HepG2 (cell line): ENCODE measurements at regions not wholly inside any gene's neighbourhood (a gene's known extent, or its start where the extent isn't known, plus 50 kb on each side); places are given as distances from the start of the nearest gene placed in this dataset.

Source experiments
- ATAC-seq: fragments of 200-7000 bp; cut with Tn5 transposase; 3 replicates; pipeline ENCODE4 v1.9.1; 2020; ENCODE audit warnings: mild to moderate bottlenecking, moderate library complexity
- BruUV-seq: library from RNA; stranded (reverse); fragments of 400-500 nt; replicated peaks from 2 replicates; lab custom pipeline; 2021; lab: Mats Ljungman, UMichigan
- CTCF ChIA-PET: fragments of 300-600 bp; formaldehyde crosslinking; extraction: SDS; loops from one replicate; lab custom pipeline; 2021; ENCODE audit warnings: low total read pairs, inconsistent platforms, low intra/inter-chr PET ratio; lab: Yijun Ruan, JAX
- POLR2A ChIA-PET: fragments of 350-600 bp; sonication (Branson Sonifier 250); formaldehyde crosslinking; loops from one replicate; lab custom pipeline; 2020; ENCODE audit warnings: antibody characterized with exemption, inconsistent platforms; lab: Yijun Ruan, JAX
- DNase-seq: peaks from one replicate; pipeline ENCODE4 v3.0.0-alpha.2; 2015; ENCODE audit warnings: low spot score
- FAIRE-seq: peaks from 3 replicates; lab custom pipeline; 2011; peaks lifted over from hg19 to GRCh38; lab: Jason Lieb, UNC
- H2AFZ ChIP-seq: one replicate; pipeline ENCODE4 v1.6.1; 2011; ENCODE audit warnings: low read length, inconsistent platforms
- H3K27ac ChIP-seq: fragments of 300-600 bp; 3 replicates; pipeline ENCODE4 v1.8.0; 2011; ENCODE audit warnings: mixed run types, mild to moderate bottlenecking, mixed read lengths, low read length, inconsistent platforms; ENCODE audit not compliant: insufficient read depth; ENCODE audit errors: extremely low read length
- H3K27me3 ChIP-seq, 2 experiments: fragments of 200-600 bp in 1 of 2; 2 replicates in 1 of 2; 3 replicates in 1 of 2; pipeline versions ENCODE4 v1.6.0 to v1.8.0; 2011; ENCODE audit warnings: low read length in 2 of 2, mild to moderate bottlenecking in 2 of 2, moderate library complexity in 2 of 2, inconsistent platforms in 1 of 2; ENCODE audit not compliant: insufficient read depth in 2 of 2, control insufficient read depth in 1 of 2
- H3K36me3 ChIP-seq, 2 experiments: fragments of 200-600 bp in 1 of 2; replicated peaks in 1 of 2; 2 replicates in 1 of 2; 3 replicates in 1 of 2; pipeline versions ENCODE4 v1.5.1 to v1.8.0; 2011; ENCODE audit warnings: low read length in 2 of 2, inconsistent platforms in 1 of 2; ENCODE audit not compliant: insufficient read depth in 2 of 2, control insufficient read depth in 1 of 2
- H3K4me1 ChIP-seq: 2 replicates; pipeline ENCODE4 v1.5.1; 2012; ENCODE audit warnings: low read length, inconsistent platforms; ENCODE audit not compliant: insufficient read depth
- H3K4me2 ChIP-seq: 2 replicates; pipeline ENCODE4 v1.6.0; 2011; ENCODE audit warnings: low read depth, low read length, inconsistent platforms
- H3K4me3 ChIP-seq, 3 experiments: fragments of 200-600 bp in 1 of 3; sonication (generic), shearing (Covaris generic) in 1 of 3; replicated peaks in 1 of 3; 2 replicates each; pipeline ENCODE4 v1.5.1; 2011 to 2016; ENCODE audit warnings: low read length in 3 of 3, inconsistent platforms in 2 of 3, low read depth in 2 of 3, mild to moderate bottlenecking in 2 of 3, control low read depth in 1 of 3, mixed read lengths in 1 of 3; ENCODE audit not compliant: insufficient read depth in 1 of 3
- H3K79me2 ChIP-seq: one replicate; pipeline ENCODE4 v1.6.1; 2011; ENCODE audit warnings: low read length, inconsistent platforms; ENCODE audit not compliant: insufficient read depth
- H3K9ac ChIP-seq: 2 replicates; pipeline ENCODE4 v1.6.0; 2011; ENCODE audit warnings: mild to moderate bottlenecking, low read depth, low read length, inconsistent platforms; ENCODE audit not compliant: insufficient read depth
- H3K9me3 ChIP-seq: 2 replicates; pipeline ENCODE4 v1.5.1; 2012; ENCODE audit warnings: mild to moderate bottlenecking, low read length
- H4K20me1 ChIP-seq: 2 replicates; pipeline ENCODE4 v1.6.0; 2011; ENCODE audit warnings: inconsistent platforms, mild to moderate bottlenecking, low read length, moderate library complexity; ENCODE audit not compliant: insufficient read depth
- FOXA1 ChIP-seq, 2 experiments: fragments of 450-650 bp in 1 of 2; sonication (generic) in 1 of 2; formaldehyde crosslinking in 1 of 2; IDR thresholded peaks; 2 replicates each; pipeline versions ENCODE4 v1.4.0 to v1.6.1; 2016 to 2020; ENCODE audit warnings: missing genetic modification reagents in 1 of 2
- KDM1A ChIP-seq: IDR thresholded peaks from 2 replicates; pipeline ENCODE4 v1.6.1; 2016; ENCODE audit warnings: missing compliant biosample characterization
- KMT2B ChIP-seq: IDR thresholded peaks from 2 replicates; pipeline ENCODE4 v1.6.1; 2016; ENCODE audit warnings: missing genetic modification reagents, missing compliant biosample characterization
- MZF1 ChIP-seq: sonication (generic); formaldehyde crosslinking; IDR thresholded peaks from 2 replicates; pipeline ENCODE4 v1.8.1; 2023; ENCODE audit warnings: mild to moderate bottlenecking, missing genetic modification reagents, borderline replicate concordance
- SOX13 ChIP-seq, 3 experiments: fragments of 450-650 bp in 1 of 3; sonication (generic) in 1 of 3; formaldehyde crosslinking in 1 of 3; IDR thresholded peaks in 2 of 3; conservative IDR thresholded peaks in 1 of 3; 2 replicates each; pipeline versions ENCODE4 v1.5.0 to v1.6.1; 2016 to 2020; ENCODE audit warnings: antibody characterized with exemption in 1 of 3, mild to moderate bottlenecking in 1 of 3, missing compliant biosample characterization in 1 of 3, missing genetic modification reagents in 1 of 3, moderate library complexity in 1 of 3
- TOE1 ChIP-seq: sonication (generic); formaldehyde crosslinking; IDR thresholded peaks from 2 replicates; pipeline ENCODE4 v1.4.0; 2020; ENCODE audit warnings: mild to moderate bottlenecking, missing genetic modification reagents
- ZMAT3 ChIP-seq: sonication (generic); formaldehyde crosslinking; conservative IDR thresholded peaks from 2 replicates; pipeline ENCODE4 v1.7.0; 2021; ENCODE audit warnings: missing genetic modification reagents
- ZMYM4 ChIP-seq: sonication (generic); formaldehyde crosslinking; IDR thresholded peaks from 2 replicates; pipeline ENCODE4 v1.8.1; 2023; ENCODE audit warnings: mild to moderate bottlenecking, missing genetic modification reagents
- ZNF234 ChIP-seq: sonication (generic); formaldehyde crosslinking; conservative IDR thresholded peaks from 2 replicates; pipeline ENCODE4 v1.5.1; 2020; ENCODE audit warnings: mild to moderate bottlenecking, missing genetic modification reagents
- ZNF547 ChIP-seq: sonication (generic); formaldehyde crosslinking; IDR thresholded peaks from 2 replicates; pipeline ENCODE4 v1.5.1; 2020; ENCODE audit warnings: mild to moderate bottlenecking, missing genetic modification reagents
- ZNF550 ChIP-seq: sonication (generic); formaldehyde crosslinking; IDR thresholded peaks from 2 replicates; pipeline ENCODE4 v1.4.0; 2020; ENCODE audit warnings: mild to moderate bottlenecking, missing genetic modification reagents, borderline replicate concordance
- ZNF674 ChIP-seq: sonication (generic); formaldehyde crosslinking; IDR thresholded peaks from 2 replicates; pipeline ENCODE4 v1.5.0; 2020; ENCODE audit warnings: low read depth, mild to moderate bottlenecking, missing genetic modification reagents
- WGBS: methylation state at CpG from one replicate; pipeline ENCODE4 v1.1.6; 2017; ENCODE audit warnings: low lambda C conversion rate; 5-methylcytosine and 5-hydroxymethylcytosine counted together
- in situ Hi-C: cut with HindIII; loops from 2 replicates; pipeline ENCODE4 v1.10.0; 2017; ENCODE audit warnings: low pct_unique_long_range_greater_than_20kb; ENCODE audit not compliant: extremely low pct_ligation_motif_present
- intact Hi-C: fragments of 100-400 bp; cut with micrococcal nuclease; formaldehyde crosslinking; loops from one replicate; pipeline ENCODE4 v1.10.0; 2022; ENCODE audit not compliant: unreplicated experiment
- TF ChIP-seq, protein P1 (sequence below): sonication (generic); formaldehyde crosslinking; IDR thresholded peaks from 2 replicates; pipeline ENCODE4 v1.8.1; 2023; ENCODE audit warnings: mild to moderate bottlenecking, moderate library complexity, missing genetic modification reagents
- TF ChIP-seq, protein P2 (sequence below): sonication (generic); formaldehyde crosslinking; IDR thresholded peaks from 2 replicates; pipeline ENCODE4 v1.9.0; 2021; ENCODE audit warnings: mild to moderate bottlenecking, missing genetic modification reagents
- TF ChIP-seq, protein P3 (sequence below): IDR thresholded peaks from 2 replicates; pipeline ENCODE4 v1.6.1; 2016
- TF ChIP-seq, protein P4 (sequence below): sonication (generic); formaldehyde crosslinking; IDR thresholded peaks from 2 replicates; pipeline ENCODE4 v1.8.1; 2023; ENCODE audit warnings: mild to moderate bottlenecking, missing genetic modification reagents

DNA sequence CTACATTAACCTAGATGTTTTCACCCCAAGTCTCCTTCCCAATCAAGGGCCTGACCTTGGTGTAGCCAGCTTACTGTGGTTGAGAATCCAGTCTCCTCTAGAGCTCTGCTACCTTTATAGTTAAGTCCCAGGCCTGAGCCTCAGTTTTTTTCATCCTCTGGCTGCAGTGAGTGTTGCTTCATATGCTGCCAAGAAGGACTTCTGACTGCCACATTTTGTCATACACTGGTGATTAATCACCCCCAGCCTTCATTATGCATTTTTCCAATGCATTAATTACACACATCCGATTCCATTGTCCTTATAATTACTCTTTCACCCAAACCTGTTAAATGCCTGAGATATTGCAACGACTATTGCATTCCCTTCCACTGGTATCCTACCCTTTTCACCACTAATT, 66.3 kb upstream of the FGGY start:
- H3K36me3 ChIP-seq, result no peaks in the 10 kb centered on the region
- BruUV-seq, result no TSS peak
- H3K27ac ChIP-seq, result no peak overlapping the region
- peaks cover 27% of the 10 kb centered on the region for H3K4me1 ChIP-seq
- no peaks in the 10 kb centered on the region; a peak in 3 of 5 replicates for H3K27me3 ChIP-seq
- intact Hi-C loops, result no loop called here
- H2AFZ ChIP-seq, result no peak overlapping the region
- POLR2A ChIA-PET, result no interaction called here
- CTCF ChIA-PET, result no interaction called here
- H3K4me2 ChIP-seq, result no peak overlapping the region
- no peaks in the 10 kb centered on the region for H4K20me1 ChIP-seq
- H3K4me3 ChIP-seq, result no peak overlapping the region
- 25% methylated on average over 2 of the region's 2 CpGs for WGBS
- no peaks in the 10 kb centered on the region for H3K79me2 ChIP-seq
- in situ Hi-C loops, result no loop called here
- H3K9me3 ChIP-seq, result no peaks in the 10 kb centered on the region
- FAIRE-seq (no peak), ATAC-seq (no peak), DNase-seq (no peak)
- no peak overlapping the region for H3K9ac ChIP-seq
- TF ChIP-seq MZF1 (CRISPR knock-in tag) (no peak), KMT2B (CRISPR knock-in tag) (no peak), FOXA1 (IDR thresholded peaks at IDR 0.05) (no peak), FOXA1 (CRISPR knock-in tag; IDR thresholded peaks at IDR 0.05) (no peak), ZMAT3 (no peak), ZNF550 (no peak), SOX13 (IDR thresholded peaks at IDR 0.05) (no peak), SOX13 (CRISPR knock-in tag; conservative IDR thresholded peaks at IDR 0.05 in 1 of 2, IDR thresholded peaks at IDR 0.05 in 1 of 2) (no peak), ZNF234 (CRISPR knock-in tag) (no peak), TOE1 (CRISPR knock-in tag) (no peak), ZMYM4 (CRISPR knock-in tag) (no peak), ZNF674 (CRISPR knock-in tag) (no peak), KDM1A (CRISPR knock-in tag) (no peak), ZNF547 (CRISPR knock-in tag) (no peak)
- TF ChIP-seq, protein P1, sequence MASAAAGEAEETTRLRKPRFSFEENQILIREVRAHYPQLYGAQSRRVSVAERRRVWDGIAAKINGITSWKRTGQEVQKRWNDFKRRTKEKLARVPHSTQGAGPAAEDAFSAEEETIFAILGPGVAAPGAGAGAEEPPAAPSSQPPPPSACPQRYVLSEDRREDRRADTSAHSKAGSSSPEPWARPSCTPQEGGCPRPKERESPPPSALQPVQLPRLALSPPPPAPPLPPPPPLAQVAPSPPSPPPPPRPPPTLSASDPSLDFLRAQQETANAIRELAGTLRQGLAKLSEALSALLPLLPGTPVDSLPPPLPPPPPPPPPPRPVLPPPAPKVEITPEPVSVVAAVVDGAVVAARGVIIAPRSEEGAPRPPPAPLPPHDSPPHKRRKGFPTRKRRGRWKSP (CRISPR knock-in tag), result no peak
- TF ChIP-seq, protein P2, sequence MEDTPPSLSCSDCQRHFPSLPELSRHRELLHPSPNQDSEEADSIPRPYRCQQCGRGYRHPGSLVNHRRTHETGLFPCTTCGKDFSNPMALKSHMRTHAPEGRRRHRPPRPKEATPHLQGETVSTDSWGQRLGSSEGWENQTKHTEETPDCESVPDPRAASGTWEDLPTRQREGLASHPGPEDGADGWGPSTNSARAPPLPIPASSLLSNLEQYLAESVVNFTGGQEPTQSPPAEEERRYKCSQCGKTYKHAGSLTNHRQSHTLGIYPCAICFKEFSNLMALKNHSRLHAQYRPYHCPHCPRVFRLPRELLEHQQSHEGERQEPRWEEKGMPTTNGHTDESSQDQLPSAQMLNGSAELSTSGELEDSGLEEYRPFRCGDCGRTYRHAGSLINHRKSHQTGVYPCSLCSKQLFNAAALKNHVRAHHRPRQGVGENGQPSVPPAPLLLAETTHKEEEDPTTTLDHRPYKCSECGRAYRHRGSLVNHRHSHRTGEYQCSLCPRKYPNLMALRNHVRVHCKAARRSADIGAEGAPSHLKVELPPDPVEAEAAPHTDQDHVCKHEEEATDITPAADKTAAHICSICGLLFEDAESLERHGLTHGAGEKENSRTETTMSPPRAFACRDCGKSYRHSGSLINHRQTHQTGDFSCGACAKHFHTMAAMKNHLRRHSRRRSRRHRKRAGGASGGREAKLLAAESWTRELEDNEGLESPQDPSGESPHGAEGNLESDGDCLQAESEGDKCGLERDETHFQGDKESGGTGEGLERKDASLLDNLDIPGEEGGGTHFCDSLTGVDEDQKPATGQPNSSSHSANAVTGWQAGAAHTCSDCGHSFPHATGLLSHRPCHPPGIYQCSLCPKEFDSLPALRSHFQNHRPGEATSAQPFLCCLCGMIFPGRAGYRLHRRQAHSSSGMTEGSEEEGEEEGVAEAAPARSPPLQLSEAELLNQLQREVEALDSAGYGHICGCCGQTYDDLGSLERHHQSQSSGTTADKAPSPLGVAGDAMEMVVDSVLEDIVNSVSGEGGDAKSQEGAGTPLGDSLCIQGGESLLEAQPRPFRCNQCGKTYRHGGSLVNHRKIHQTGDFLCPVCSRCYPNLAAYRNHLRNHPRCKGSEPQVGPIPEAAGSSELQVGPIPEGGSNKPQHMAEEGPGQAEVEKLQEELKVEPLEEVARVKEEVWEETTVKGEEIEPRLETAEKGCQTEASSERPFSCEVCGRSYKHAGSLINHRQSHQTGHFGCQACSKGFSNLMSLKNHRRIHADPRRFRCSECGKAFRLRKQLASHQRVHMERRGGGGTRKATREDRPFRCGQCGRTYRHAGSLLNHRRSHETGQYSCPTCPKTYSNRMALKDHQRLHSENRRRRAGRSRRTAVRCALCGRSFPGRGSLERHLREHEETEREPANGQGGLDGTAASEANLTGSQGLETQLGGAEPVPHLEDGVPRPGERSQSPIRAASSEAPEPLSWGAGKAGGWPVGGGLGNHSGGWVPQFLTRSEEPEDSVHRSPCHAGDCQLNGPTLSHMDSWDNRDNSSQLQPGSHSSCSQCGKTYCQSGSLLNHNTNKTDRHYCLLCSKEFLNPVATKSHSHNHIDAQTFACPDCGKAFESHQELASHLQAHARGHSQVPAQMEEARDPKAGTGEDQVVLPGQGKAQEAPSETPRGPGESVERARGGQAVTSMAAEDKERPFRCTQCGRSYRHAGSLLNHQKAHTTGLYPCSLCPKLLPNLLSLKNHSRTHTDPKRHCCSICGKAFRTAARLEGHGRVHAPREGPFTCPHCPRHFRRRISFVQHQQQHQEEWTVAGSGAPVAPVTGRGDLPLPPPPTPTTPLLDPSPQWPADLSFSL, result no peak
- TF ChIP-seq, protein P3, sequence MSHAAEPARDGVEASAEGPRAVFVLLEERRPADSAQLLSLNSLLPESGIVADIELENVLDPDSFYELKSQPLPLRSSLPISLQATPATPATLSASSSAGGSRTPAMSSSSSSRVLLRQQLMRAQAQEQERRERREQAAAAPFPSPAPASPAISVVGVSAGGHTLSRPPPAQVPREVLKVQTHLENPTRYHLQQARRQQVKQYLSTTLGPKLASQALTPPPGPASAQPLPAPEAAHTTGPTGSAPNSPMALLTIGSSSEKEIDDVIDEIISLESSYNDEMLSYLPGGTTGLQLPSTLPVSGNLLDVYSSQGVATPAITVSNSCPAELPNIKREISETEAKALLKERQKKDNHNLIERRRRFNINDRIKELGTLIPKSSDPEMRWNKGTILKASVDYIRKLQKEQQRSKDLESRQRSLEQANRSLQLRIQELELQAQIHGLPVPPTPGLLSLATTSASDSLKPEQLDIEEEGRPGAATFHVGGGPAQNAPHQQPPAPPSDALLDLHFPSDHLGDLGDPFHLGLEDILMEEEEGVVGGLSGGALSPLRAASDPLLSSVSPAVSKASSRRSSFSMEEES (CRISPR knock-in tag), result no peak
- TF ChIP-seq, protein P4, sequence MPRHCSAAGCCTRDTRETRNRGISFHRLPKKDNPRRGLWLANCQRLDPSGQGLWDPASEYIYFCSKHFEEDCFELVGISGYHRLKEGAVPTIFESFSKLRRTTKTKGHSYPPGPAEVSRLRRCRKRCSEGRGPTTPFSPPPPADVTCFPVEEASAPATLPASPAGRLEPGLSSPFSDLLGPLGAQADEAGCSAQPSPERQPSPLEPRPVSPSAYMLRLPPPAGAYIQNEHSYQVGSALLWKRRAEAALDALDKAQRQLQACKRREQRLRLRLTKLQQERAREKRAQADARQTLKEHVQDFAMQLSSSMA (CRISPR knock-in tag), result no peak
